Kidney glomerular epithelial cell (primary cell): ENCODE measurements at regions not wholly inside any gene's neighbourhood (a gene's known extent, or its start where the extent isn't known, plus 50 kb on each side); places are given as distances from the start of the nearest gene placed in this dataset.

Experiments
- DNase-seq: peaks from one replicate; lab custom pipeline; 2025; lab: John Stamatoyannopoulos, UW

DNA sequence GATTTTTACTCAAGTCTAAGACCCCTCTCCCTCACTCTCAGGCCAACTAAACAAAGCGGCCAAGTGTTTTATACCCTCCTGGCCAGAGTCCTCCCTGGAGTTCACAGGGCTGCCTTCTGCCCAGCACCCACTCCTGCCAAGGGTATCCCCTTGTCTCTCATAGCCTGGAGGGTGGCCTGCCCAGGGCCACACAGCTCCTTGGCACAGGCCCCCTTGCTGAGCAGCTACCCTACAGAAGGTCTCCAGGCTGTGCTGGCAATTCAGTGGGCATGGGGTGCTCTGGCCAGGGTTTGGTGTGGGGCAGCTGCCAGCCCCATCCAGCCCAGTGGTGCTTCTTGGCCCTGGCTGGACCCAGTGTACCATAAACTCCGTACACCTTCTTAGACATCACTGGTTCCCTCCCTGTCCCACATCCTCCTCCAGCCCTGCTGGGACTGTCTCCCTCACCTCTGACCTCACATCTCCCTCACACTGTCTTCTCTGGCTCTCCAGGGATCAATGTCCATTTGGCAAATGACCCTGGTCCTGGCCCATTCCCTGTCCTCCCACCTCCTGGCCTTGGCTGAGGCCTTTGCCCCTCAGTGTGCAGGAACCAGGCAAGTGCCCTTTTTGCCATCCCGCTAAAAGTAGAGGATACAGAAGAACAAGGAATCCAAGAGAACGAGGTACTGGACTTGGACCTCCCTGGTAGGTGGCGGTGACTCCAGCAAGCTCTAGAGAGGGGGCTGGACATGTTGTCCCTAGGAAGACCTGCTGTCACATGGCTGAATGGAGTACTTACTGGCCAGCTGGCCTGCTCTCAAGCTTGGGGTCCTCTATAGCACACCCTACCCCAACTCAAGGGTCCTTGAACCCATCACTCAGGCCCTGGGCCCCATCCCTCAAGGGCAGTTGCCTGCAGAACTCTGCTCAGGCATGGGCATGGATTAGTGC, 50.0 kb upstream of the TRPM1 start:
- no peak for DNase-seq

DNA sequence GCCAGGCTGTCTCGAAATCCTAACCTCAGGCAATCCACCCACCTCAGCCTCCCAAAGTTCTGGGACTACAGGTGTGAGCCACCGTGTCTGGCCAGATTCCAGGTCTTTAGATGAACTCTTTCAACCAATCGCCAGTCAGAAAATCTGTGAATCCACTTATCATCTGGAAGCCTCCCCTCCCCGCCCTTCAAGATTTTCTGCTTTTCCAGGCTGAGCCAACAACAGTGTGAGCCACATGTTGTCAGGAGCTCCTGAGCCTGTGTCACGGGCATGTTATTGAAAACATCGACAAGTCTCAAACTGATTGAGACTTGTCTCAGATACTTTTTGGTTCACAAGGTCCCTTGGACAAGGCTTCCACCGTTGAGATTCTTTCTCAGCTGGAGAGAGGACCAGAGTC, 52.0 kb upstream of the TRPM1 start:
- DNase-seq: no peak

- DNase-seq: no peak
Observed at GRCh38 chr15:31155151-31155550, 53.6 kb upstream of the TRPM1 start.

DNA sequence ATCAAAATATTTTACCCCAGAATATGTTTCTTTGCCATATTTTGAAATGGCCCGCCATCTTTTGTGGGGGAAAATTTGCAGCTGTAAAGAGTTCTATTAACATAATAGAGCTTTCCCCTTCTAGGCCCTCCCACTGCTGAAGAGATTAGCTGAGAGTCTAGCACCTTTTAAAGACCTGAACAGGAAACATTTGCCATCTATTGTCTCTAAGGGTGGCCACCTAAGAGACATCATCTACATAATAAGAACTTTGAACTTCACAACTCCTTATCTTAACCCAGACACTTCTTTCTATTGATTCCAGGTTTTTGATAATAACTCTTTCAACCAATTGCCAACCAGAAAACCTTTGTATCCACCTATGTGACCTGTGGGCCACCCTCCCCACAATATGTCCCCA, 54.7 kb upstream of the TRPM1 start:
- no peak for DNase-seq

DNA sequence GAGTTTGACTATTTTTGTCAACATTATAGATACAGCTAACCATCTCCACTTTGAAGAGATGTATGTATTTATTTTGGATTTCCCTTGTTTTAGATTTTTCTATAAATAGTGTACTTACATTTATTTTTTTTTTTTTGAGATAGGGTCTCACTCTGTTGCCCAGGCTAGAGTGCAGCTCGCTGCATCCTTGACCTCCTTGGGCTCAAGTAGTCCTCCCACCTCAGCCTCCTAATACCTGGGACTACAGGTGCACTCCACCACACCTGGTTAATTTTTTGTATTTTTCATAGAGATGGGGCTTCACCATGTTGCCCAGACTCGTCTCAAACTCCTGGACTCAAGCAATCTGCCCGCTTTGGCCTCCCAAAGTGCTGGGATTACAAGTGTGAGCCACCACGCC, 55.3 kb upstream of the TRPM1 start:
- DNase-seq: no peak

DNA sequence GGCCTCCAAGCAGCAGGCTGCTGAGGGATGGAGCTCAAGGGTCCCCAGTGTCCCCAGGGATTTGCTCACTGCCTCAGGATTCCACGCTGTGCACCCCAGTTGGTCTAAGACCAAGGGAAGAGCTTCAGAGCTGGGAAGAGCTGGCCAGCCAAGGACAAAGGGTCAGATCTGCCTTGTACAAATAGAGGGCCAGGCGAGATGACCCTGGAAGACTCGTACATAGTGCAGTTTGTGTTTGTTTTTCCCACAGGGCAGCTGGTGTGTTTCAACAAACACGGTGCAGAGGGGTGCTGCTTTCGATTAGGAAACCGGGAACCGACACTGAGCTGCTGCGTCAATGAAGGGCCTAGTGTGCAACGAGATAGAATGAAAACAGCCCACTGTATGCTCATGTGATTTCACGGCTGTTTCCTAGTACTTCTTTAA, 56.1 kb upstream of the TRPM1 start:
- no peak for DNase-seq

DNA sequence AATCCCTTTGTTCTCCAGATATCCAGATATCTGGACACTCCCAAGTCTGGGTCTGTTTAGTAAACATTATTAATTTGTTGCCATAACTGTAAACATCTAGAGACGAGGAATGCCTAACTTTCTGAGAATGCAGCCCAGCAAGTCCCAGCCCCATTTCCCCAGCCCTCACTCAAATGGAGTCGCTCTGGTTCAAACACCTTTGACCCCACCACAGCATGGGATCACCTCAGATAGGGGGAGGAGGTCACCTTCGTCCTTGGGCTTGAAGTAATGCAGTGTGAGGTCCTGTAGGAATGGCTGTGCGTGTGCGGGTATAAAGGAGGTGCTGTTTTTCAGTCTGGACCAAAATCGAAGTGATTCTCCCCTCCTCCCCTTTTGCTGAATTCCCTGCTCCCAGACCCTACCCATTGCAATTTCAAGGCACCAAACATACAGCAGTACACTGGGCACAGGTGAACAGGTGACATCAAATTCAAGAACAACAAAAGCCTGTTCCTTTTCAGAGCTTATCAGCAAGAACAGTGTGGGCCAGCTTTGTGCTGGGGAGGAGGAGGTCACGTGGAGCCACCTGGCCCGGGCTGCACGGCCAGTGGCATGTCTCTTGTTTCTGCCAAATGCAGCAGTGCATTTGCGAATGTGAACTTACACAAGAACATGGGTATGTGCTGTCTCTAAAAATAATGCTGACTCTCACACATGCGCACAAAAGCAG, 57.5 kb upstream of the TRPM1 start:
- no peak for DNase-seq

DNA sequence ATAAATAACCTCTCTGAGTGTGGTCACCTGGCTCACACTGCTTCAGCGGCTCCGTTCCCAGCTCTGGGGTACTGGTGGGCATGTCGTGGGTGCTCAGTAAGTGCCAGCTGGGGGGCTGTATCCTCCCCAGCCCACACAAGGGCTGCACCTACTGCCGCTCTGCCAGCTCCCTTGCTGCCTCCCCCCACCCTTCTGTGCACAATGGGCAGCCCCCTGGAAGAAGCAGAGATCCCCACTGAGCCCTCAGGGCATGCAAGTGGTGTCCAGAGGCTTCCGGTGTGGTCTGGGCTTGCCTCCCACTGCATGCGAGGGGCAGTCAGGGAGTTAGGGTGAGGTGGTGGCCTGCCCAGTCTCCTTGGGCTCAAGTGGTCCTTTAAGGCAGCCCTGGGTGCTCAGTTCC, 58.3 kb upstream of the TRPM1 start:
- no peak for DNase-seq

DNA sequence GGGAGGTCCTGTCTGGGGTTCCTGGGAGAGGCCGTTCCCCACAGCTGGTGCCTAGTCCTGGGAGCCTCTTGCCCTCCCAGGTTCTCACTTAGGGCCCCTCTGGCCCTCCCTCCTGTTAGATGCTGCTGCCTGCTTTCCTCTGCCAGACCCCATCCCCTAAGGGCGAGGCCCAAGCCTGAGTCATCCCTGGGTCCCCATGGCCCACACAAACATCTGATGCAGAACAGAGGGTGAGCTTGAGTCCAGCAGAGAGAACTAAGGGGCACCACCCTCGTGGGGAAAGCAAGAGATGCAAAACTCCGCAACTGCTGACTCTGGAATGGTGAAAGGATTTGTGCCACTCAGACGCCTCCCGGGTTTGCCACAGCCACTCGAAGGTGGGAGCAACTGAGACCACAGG, 58.8 kb upstream of the TRPM1 start:
- no peak for DNase-seq

- DNase-seq: no peak
Observed at GRCh38 chr15:31160740-31161495, 59.4 kb upstream of the TRPM1 start.

DNA sequence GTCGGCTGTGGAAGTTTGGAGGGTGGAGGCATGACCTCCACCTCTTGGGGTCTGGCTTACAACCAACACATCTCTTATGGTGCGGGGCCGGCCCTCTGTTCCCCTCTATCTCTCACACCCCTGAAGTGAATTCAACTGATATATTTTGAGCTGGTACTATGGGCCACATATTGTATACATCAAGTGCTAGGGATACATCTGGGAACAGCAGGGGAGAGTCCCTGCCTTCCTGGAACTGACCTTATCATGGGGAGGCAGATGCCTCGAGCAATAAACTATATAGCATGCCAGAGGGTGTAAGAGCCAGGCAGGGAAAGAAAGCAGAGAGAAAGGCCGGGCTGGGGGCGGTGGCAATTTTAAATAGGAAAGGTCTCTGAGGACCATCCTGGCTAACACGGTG, 60.4 kb upstream of the TRPM1 start:
- DNase-seq: no peak

- no peak for DNase-seq
Observed at GRCh38 chr15:31162721-31163510, 61.4 kb upstream of the TRPM1 start.

DNA sequence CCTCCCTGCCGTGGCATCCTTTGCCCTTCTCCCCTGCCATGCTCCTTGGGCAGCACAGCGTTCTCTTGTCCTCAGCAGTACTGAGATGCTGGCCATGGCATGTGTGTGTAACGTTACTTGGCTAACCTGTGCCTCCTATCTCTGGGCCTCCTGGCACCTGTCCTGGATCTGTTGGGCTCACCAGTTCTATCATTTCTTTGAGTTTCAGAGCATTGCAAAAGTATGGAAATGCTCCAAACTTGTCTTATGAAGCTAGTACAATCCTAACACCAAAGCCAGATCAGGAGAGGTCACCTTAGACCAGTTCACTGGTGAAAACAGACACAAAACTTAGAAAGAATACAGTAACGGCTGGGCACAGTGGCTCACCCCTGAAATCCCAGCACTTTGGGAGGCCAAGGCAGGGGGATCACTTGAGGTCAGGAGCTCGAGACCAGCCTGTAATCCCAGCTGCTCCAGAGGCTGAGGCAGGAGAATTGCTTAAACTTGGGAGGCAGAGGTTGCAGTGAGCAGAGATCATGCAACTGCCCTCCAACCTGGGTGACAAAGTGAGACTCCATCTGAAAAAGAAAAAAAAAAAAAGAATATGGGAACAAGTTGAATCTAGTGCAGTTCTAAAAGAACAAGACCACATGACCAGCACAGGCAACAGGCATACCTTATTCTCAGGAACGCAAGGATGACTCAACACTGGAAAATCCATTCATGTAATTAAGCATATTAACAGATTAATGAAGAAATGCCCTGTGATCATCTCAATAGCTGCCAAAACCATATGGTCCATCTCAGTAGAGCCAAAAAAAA, 62.4 kb upstream of the TRPM1 start:
- no peak for DNase-seq

- no peak for DNase-seq
Observed at GRCh38 chr15:31164573-31164912, 63.0 kb upstream of the TRPM1 start.

GRCh38 chr15:31169558-31169957, 68.0 kb upstream of the TRPM1 start:
- DNase-seq: no peak

DNA sequence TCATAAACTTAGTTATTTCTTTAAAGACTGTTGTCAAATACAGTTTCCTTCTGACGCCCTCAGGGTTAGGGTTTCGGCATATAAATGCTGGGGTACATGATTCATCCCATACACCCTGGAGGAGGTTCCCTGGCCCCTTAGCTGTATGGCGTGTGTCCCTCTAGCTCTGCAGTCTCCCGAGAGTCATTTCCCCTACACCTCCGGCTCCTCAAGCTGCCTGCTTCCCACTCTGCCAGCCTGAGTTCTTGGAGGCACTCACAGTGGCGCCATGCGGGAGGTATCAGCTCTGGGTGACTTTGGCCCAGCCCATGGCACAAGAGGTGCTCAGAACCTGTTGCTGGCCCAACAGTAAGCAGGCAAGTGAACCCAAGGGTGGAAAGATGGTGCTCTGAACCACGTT, 70.2 kb upstream of the TRPM1 start:
- no peak for DNase-seq

DNA sequence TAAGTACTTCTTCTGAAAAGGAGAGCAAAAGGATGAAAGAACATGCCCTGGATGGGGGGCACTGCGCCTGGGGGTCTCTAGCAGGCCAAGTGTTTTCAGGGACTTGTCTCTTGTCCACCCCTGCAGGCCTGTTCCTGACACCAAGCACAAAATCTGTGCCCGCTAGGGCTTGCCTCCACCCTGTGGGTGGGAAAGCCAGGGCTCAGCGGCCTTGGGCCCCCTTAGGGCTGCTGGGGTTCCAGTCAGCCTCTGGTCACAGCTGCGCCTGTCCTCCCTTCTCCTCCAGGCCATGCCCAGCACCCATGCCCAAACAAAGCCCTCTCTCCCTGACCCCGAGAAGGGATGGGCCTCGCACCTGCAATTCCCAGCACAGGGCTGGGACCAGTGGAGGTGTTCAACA, 71.1 kb upstream of the TRPM1 start:
- no peak for DNase-seq

GRCh38 chr15:31173790-31174450, 72.4 kb upstream of the TRPM1 start:
- DNase-seq: no peak

DNA sequence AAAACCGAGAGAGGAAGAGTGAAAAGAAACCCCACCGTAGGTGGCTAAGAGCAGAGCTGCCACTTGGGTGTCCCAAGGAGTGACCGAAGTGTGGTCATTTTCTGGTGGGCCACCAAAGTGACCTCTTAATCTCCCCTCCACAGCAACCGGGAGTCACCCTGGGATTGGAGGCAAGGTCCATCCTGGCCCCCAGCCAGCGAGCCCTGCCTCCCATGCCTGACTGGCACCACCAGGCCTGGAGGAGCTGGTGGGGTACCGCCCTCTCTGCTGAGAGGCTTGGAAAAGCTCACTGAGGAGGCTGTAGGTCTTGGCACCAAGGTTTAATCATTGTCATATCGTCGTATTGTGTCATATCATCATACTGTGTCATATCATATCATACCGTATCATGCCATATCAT, 74.0 kb upstream of the TRPM1 start:
- no peak for DNase-seq

DNA sequence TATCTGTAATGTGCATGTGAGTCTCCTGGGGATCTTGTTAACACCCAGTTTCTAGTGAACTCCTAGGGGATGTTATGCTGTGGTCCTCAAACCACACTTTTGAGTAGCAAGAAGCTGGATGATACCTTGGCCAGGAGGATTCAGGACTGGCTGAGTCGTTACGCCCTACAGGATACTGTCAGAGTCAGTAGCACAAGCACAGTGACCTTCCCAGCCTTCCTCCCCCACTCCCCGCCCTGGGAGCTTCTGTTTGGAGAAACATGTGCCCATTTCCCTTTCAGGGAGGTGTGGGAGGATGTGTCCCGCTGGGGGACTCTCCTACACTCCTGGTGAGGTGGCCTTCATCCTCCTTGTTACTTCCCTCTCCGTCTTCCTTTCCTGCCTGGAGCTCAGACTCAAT, 76.4 kb upstream of the TRPM1 start:
- no peak for DNase-seq

GRCh38 chr15:31178705-31179104, 77.2 kb upstream of the TRPM1 start:
- DNase-seq: no peak
